WTC11 (cell line): ENCODE measurements at regions not wholly inside any gene's neighbourhood (a gene's known extent, or its start where the extent isn't known, plus 50 kb on each side); places are given as distances from the start of the nearest gene placed in this dataset.

Experiments
- ATAC-seq: fragments of 200-7000 bp; cut with Tn5 transposase; 2 replicates; pipeline ENCODE4 v1.10.0; 2021; ENCODE audit warnings: mild to moderate bottlenecking, moderate library complexity
- CTCF ChIA-PET: fragments of 300-600 bp; sonication (Branson Sonifier 250); formaldehyde crosslinking; loops from one replicate; lab custom pipeline; 2021; ENCODE audit warnings: antibody characterized with exemption; lab: Charles Lee
- POLR2A ChIA-PET: fragments of 350-600 bp; sonication (Branson Sonifier 250); formaldehyde crosslinking; loops from one replicate; lab custom pipeline; 2021; ENCODE audit warnings: antibody characterized with exemption; lab: Charles Lee
- DNase-seq: peaks from one replicate; pipeline ENCODE4 v3.0.0; 2021; ENCODE audit warnings: low spot score
- H3K27ac Mint-ChIP-seq: 2 replicates; pipeline ENCODE4 v1.8.0; 2021; ENCODE audit warnings: mixed read lengths
- H3K27me3 Mint-ChIP-seq: 2 replicates; pipeline ENCODE4 v1.8.0; 2021; ENCODE audit warnings: low read depth, mild to moderate bottlenecking, moderate library complexity, mixed read lengths
- H3K36me3 Mint-ChIP-seq: 2 replicates; pipeline ENCODE4 v1.8.0; 2021; ENCODE audit warnings: mixed read lengths
- H3K4me1 Mint-ChIP-seq: 2 replicates; pipeline ENCODE4 v1.8.0; 2022; ENCODE audit warnings: mixed read lengths
- H3K4me3 Mint-ChIP-seq: 2 replicates; pipeline ENCODE4 v1.8.0; 2021; ENCODE audit warnings: mild to moderate bottlenecking, moderate library complexity, mixed read lengths
- H3K9me3 Mint-ChIP-seq: 2 replicates; pipeline ENCODE4 v1.8.0; 2021; ENCODE audit warnings: mixed read lengths
- ATF3 ChIP-seq: sonication (generic); formaldehyde crosslinking; conservative IDR thresholded peaks from 2 replicates; pipeline ENCODE4 v1.8.1; 2022; ENCODE audit warnings: mild to moderate bottlenecking, missing genetic modification reagents
- CTCF ChIP-seq: fragments of 200-600 bp; IDR thresholded peaks from 2 replicates; pipeline ENCODE4 v1.8.0; 2022; ENCODE audit warnings: antibody characterized with exemption
- E2F5 ChIP-seq: sonication (generic); formaldehyde crosslinking; IDR thresholded peaks from 2 replicates; pipeline ENCODE4 v1.8.1; 2022; ENCODE audit warnings: mild to moderate bottlenecking, moderate library complexity, missing genetic modification reagents
- ELF4 ChIP-seq: sonication (generic); formaldehyde crosslinking; IDR thresholded peaks from 2 replicates; pipeline ENCODE4 v1.8.1; 2022; ENCODE audit warnings: low read depth, mild to moderate bottlenecking, moderate library complexity, missing genetic modification reagents
- ESRRA ChIP-seq: sonication (generic); formaldehyde crosslinking; IDR thresholded peaks from 2 replicates; pipeline ENCODE4 v1.8.1; 2022; ENCODE audit warnings: mild to moderate bottlenecking, missing genetic modification reagents, borderline replicate concordance
- FOXJ3 ChIP-seq: sonication (generic); formaldehyde crosslinking; IDR thresholded peaks from 2 replicates; pipeline ENCODE4 v1.9.0; 2021; ENCODE audit warnings: missing genetic modification reagents, mild to moderate bottlenecking, borderline replicate concordance
- GABPB1 ChIP-seq: sonication (generic); formaldehyde crosslinking; IDR thresholded peaks from 2 replicates; pipeline ENCODE4 v1.8.1; 2023; ENCODE audit warnings: mild to moderate bottlenecking, missing genetic modification reagents
- IRF1 ChIP-seq: sonication (generic); formaldehyde crosslinking; IDR thresholded peaks from 2 replicates; pipeline ENCODE4 v1.8.0; 2023; ENCODE audit warnings: missing genetic modification reagents
- MLX ChIP-seq: sonication (generic); formaldehyde crosslinking; IDR thresholded peaks from 2 replicates; pipeline ENCODE4 v1.8.1; 2023; ENCODE audit warnings: mild to moderate bottlenecking, missing genetic modification reagents, moderate library complexity
- PRDM15 ChIP-seq: sonication (generic); formaldehyde crosslinking; IDR thresholded peaks from 2 replicates; pipeline ENCODE4 v1.8.0; 2022; ENCODE audit warnings: missing genetic modification reagents
- RORB ChIP-seq: fragments of 250-450 bp; sonication (Bioruptor Pico); IDR thresholded peaks from 2 replicates; pipeline ENCODE4 v1.9.0; 2021; ENCODE audit warnings: mild to moderate bottlenecking
- SMAD4 ChIP-seq: sonication (generic); formaldehyde crosslinking; IDR thresholded peaks from 2 replicates; pipeline ENCODE4 v1.8.0; 2022; ENCODE audit warnings: mild to moderate bottlenecking, missing genetic modification reagents
- STAT6 ChIP-seq: sonication (generic); formaldehyde crosslinking; conservative IDR thresholded peaks from 2 replicates; pipeline ENCODE4 v1.8.1; 2023; ENCODE audit warnings: mild to moderate bottlenecking, low read depth, missing genetic modification reagents, moderate library complexity
- TEAD1 ChIP-seq: sonication (generic); formaldehyde crosslinking; IDR thresholded peaks from 2 replicates; pipeline ENCODE4 v1.8.0; 2022; ENCODE audit warnings: mild to moderate bottlenecking, missing genetic modification reagents
- ZBTB43 ChIP-seq: sonication (generic); formaldehyde crosslinking; IDR thresholded peaks from 2 replicates; pipeline ENCODE4 v1.8.1; 2023; ENCODE audit warnings: mild to moderate bottlenecking, missing genetic modification reagents
- ZNF317 ChIP-seq: sonication (generic); formaldehyde crosslinking; IDR thresholded peaks from 2 replicates; pipeline ENCODE4 v1.8.1; 2023; ENCODE audit warnings: low read depth, mild to moderate bottlenecking, moderate library complexity, missing genetic modification reagents, borderline replicate concordance
- ZNF671 ChIP-seq: fragments of 250-450 bp; sonication (Bioruptor Pico); IDR thresholded peaks from 2 replicates; pipeline ENCODE4 v1.8.0; 2021; ENCODE audit warnings: mild to moderate bottlenecking

GRCh38 chr21:38569733-38570132 is 71.5 kb upstream of the ERG start:
- H3K9me3 Mint-ChIP-seq: peaks cover 11% of the 10 kb centered on the region
- no peak overlapping the region for H3K4me3 Mint-ChIP-seq
- peaks cover 16% of the 10 kb centered on the region for H3K4me1 Mint-ChIP-seq
- no peak for TF ChIP-seq ZBTB43
- no peak for TF ChIP-seq ZNF317 (CRISPR knock-in tag)
- TF ChIP-seq FOXJ3 (CRISPR knock-in tag): no peak
- TF ChIP-seq STAT6: no peak
- no peak for TF ChIP-seq CTCF
- no peak for TF ChIP-seq ZNF671 (CRISPR knock-in tag)
- TF ChIP-seq ESRRA: no peak
- TF ChIP-seq IRF1: no peak
- no peak for TF ChIP-seq E2F5 (CRISPR knock-in tag)
- TF ChIP-seq RORB: no peak
- no peak for TF ChIP-seq MLX (CRISPR knock-in tag)
- TF ChIP-seq SMAD4 (CRISPR knock-in tag): no peak
- TF ChIP-seq GABPB1 (CRISPR knock-in tag): no peak
- TF ChIP-seq ATF3 (CRISPR knock-in tag): no peak
- no peak for TF ChIP-seq ELF4 (CRISPR knock-in tag)
- no peak for TF ChIP-seq PRDM15 (CRISPR knock-in tag)
- TF ChIP-seq TEAD1 (CRISPR knock-in tag): no peak
- ChIA-PET POLR2A (no interaction called here), CTCF (no interaction called here)
- no peaks in the 10 kb centered on the region for H3K27me3 Mint-ChIP-seq
- no peak for ATAC-seq
- no peaks in the 10 kb centered on the region for H3K36me3 Mint-ChIP-seq
- H3K27ac Mint-ChIP-seq: no peak overlapping the region
- DNase-seq: no peak
